Kidney (tissue), 13 donors: ENCODE measurements at regions not wholly inside any gene's neighbourhood (a gene's known extent, or its start where the extent isn't known, plus 50 kb on each side); places are given as distances from the start of the nearest gene placed in this dataset.

Experiments
- DNase-seq, 5 donors: peaks; one replicate each; pipeline ENCODE4 v3.0.0-alpha.2; 2013 to 2020
- FAIRE-seq: peaks from 2 replicates; lab custom pipeline; 2012; peaks lifted over from hg19 to GRCh38; lab: Jason Lieb, UNC
- H3K27ac ChIP-seq, 2 donors: one replicate each; pipeline ENCODE4 v1.7.0; 2013; ENCODE audit warnings: low read depth in 2 of 2, low read length in 2 of 2, inconsistent platforms in 1 of 2
- H3K27me3 ChIP-seq: one replicate; pipeline ENCODE4 v1.7.1; 2013; ENCODE audit warnings: low read length, inconsistent platforms; ENCODE audit not compliant: control insufficient read depth, insufficient read depth
- H3K36me3 ChIP-seq, 3 donors: one replicate each; pipeline versions ENCODE4 v1.7.0 to v1.7.1; 2013; ENCODE audit warnings: low read length in 3 of 3, control low read depth in 1 of 3, inconsistent platforms in 1 of 3; ENCODE audit not compliant: insufficient read depth in 3 of 3, control insufficient read depth in 2 of 3
- H3K4me1 ChIP-seq, 3 donors: one replicate each; pipeline versions ENCODE4 v1.7.0 to v1.7.1; 2013; ENCODE audit warnings: low read length in 3 of 3, inconsistent platforms in 1 of 3, low read depth in 1 of 3; ENCODE audit not compliant: control insufficient read depth in 2 of 3, insufficient read depth in 2 of 3
- H3K4me3 ChIP-seq, 3 donors: one replicate each; pipeline versions ENCODE4 v1.7.0 to v1.8.1; 2013; ENCODE audit warnings: low read length in 3 of 3, control low read depth in 1 of 3, inconsistent platforms in 1 of 3
- H3K9ac ChIP-seq, 3 donors: one replicate each; pipeline versions ENCODE4 v1.7.0 to v1.7.1; 2013; ENCODE audit warnings: low read length in 3 of 3, control low read depth in 1 of 3, inconsistent platforms in 1 of 3
- H3K9me3 ChIP-seq, 3 donors: one replicate each; pipeline versions ENCODE4 v1.7.0 to v1.7.1; 2013; ENCODE audit warnings: low read length in 3 of 3, control low read depth in 1 of 3, inconsistent platforms in 1 of 3; ENCODE audit not compliant: control insufficient read depth in 2 of 3, insufficient read depth in 1 of 3
- intact Hi-C: fragments of 100-400 bp; cut with DNase I; formaldehyde crosslinking; loops from one replicate; pipeline ENCODE4 v1.11.1; 2022
- TF ChIP-seq, protein P1 (sequence below): IDR thresholded peaks from 3 replicates; pipeline ENCODE4 v1.5.1; 2012; ENCODE audit warnings: mild to moderate bottlenecking, moderate library complexity, borderline replicate concordance; ENCODE audit not compliant: insufficient read depth; ENCODE audit errors: extremely low read depth
- donor health status: control.
- donor health status: control.
- donor health status: control.
- donor health status: control.
- donor health status: control.
- donor health status: DM: yes; HTN: yes; CAD: no.
- donor health status: Normal renal cell carcinoma (clear cell type).

DNA sequence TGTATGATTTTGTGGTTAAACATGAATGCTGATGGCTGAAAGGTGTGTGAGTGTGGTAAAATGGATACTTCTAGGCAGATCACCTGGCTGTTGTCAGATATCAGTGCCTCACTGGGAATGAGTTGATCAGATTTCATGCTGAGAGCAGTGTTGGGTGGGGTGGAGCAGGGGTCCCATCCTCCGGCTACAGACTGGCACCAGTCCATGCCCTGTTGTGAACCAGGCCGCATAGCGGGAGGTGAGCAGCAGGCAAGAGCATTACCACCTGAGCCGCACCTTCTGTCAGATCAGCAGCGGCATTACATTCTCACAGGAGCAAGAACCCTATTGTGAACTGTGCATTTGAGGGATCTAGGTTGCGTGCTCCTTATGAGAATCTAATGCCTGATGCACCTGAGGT, 78.7 kb downstream of the GLI2 start:
- Histone ChIP-seq H3K9me3 (no peaks in the 10 kb centered on the region), H3K4me3 (no peak overlapping the region), H3K4me1 (no peaks in the 10 kb centered on the region), H3K9ac (no peak overlapping the region), H3K36me3 (no peaks in the 10 kb centered on the region), H3K27ac (no peak overlapping the region), H3K27me3 (peaks cover 3% of the 10 kb centered on the region)
- TF ChIP-seq, protein P1, sequence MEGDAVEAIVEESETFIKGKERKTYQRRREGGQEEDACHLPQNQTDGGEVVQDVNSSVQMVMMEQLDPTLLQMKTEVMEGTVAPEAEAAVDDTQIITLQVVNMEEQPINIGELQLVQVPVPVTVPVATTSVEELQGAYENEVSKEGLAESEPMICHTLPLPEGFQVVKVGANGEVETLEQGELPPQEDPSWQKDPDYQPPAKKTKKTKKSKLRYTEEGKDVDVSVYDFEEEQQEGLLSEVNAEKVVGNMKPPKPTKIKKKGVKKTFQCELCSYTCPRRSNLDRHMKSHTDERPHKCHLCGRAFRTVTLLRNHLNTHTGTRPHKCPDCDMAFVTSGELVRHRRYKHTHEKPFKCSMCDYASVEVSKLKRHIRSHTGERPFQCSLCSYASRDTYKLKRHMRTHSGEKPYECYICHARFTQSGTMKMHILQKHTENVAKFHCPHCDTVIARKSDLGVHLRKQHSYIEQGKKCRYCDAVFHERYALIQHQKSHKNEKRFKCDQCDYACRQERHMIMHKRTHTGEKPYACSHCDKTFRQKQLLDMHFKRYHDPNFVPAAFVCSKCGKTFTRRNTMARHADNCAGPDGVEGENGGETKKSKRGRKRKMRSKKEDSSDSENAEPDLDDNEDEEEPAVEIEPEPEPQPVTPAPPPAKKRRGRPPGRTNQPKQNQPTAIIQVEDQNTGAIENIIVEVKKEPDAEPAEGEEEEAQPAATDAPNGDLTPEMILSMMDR, result no peak
- DNase-seq (peak in 1 of 5 donors; percentile 22), FAIRE-seq (no peak)
- intact Hi-C loops, result no loop called here

DNA sequence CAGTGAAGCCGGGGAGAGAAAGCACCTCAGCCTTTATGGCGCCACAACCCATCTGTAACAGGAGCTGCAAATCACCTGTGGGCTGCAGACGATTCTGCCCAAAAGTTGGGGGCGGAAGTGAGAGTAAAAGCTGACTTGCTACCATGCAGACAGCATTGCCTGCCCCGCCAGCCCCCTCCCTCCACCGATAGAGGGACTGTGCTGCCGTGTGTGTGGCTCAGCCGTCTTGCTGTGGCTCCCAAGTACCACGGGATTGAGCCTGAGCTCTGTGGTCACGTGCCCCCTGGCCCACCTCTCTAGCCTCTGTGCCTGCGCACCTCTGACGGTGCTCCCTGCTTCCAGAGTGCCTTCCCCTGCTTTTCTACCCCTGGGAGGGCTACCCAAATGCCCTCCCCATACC, 79.6 kb downstream of the GLI2 start:
- Histone ChIP-seq H3K9me3 (no peaks in the 10 kb centered on the region), H3K27ac (no peak overlapping the region), H3K4me1 (no peaks in the 10 kb centered on the region), H3K36me3 (no peaks in the 10 kb centered on the region), H3K4me3 (no peak overlapping the region), H3K9ac (no peak overlapping the region), H3K27me3 (peaks cover 3% of the 10 kb centered on the region)
- no peak for FAIRE-seq
- DNase-seq, result peak in 1 of 5 donors; percentile 59
- TF ChIP-seq, protein P1, result no peak
- intact Hi-C loops, result no loop called here

DNA sequence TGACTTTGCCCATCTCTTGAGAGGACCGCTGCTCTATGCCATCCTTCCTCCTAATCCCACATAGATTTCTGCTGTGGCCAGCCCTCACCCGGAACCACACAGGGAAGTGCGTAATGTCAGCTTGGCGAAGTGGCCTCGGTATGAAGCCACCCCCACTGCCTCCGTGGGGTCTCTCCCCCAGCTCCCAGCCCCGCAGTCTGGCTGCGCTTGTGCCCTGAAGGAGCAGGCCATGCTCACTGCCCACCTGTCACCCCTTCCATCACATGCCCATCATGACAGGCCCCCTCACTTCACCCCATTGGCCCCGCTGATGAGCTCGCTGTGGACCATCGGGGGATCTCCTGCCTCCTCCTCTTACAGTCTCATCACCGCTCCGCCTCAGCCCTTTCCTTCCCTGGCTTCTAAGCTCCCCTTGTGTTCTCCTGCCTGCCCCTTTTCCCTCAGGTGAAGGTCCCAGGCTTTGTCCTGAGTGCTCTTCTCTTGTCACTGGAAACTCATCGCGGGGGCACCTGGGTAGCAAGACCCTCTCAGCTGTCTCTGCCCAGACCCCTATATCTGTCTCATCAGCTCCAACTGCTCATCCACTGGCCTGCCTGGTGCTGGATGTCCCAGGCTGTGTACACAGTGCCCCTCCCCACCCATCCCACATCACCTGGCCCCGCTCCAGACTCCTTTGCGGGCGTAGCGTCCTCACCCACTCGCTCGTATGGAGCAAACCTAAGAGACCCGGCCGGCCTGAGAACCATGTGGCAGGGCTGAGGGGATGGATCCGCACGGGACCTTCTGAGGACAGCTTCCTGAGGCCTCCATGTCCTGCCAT, 81.7 kb downstream of the GLI2 start:
- TF ChIP-seq, protein P1, result no peak
- FAIRE-seq, result no peak
- peak in 1 of 5 donors; percentile 47 for DNase-seq
- no peaks in the 10 kb centered on the region for H3K4me1 ChIP-seq
- intact Hi-C loops, result no loop called here
- H3K27ac ChIP-seq, result no peak overlapping the region
- H3K4me3 ChIP-seq, result no peak overlapping the region
- H3K9ac ChIP-seq, result no peak overlapping the region
- H3K27me3 ChIP-seq, result peaks cover 3% of the 10 kb centered on the region
- no peaks in the 10 kb centered on the region for H3K36me3 ChIP-seq
- H3K9me3 ChIP-seq, result no peaks in the 10 kb centered on the region
